DND-41 (cell line): ENCODE measurements at regions not wholly inside any gene's neighbourhood (a gene's known extent, or its start where the extent isn't known, plus 50 kb on each side); places are given as distances from the start of the nearest gene placed in this dataset.

Experiments used
- CTCF ChIP-seq: IDR thresholded peaks from 2 replicates; pipeline ENCODE4 v1.5.1; 2012; ENCODE audit warnings: borderline replicate concordance, low read length, moderate library complexity, mild to moderate bottlenecking; ENCODE audit not compliant: poor library complexity, severe bottlenecking; ENCODE audit errors: extremely low read depth
- EZH2 ChIP-seq: IDR thresholded peaks from 3 replicates; pipeline ENCODE4 v1.6.1; 2012; ENCODE audit warnings: borderline replicate concordance, low read depth, mild to moderate bottlenecking, moderate library complexity, low read length, inconsistent platforms; ENCODE audit not compliant: severe bottlenecking

- TF ChIP-seq CTCF (no peak), EZH2 (no peak)
These were observed 350.0 kb upstream of the GATB start for GRCh38 chr4:152110780-152111179.
